CD14-positive monocyte (primary cell): ENCODE measurements at regions not wholly inside any gene's neighbourhood (a gene's known extent, or its start where the extent isn't known, plus 50 kb on each side); places are given as distances from the start of the nearest gene placed in this dataset.

Experiments
- DNase-seq, 3 donors: peaks; one replicate each; pipeline ENCODE4 v3.0.0-alpha.2; 2011 to 2022
- H2AFZ ChIP-seq: 2 replicates; pipeline ENCODE4 v1.6.0; 2012; ENCODE audit warnings: mild to moderate bottlenecking, low read depth, low read length, inconsistent platforms; ENCODE audit not compliant: insufficient read depth, poor library complexity, severe bottlenecking
- H3K27ac ChIP-seq, 2 donors: 1 replicate in 1 of 2; 2 replicates in 1 of 2; pipeline ENCODE4 v1.5.1; 2012 to 2013; ENCODE audit warnings: low read length in 2 of 2, control low read depth in 1 of 2, inconsistent platforms in 1 of 2, low read depth in 1 of 2, mild to moderate bottlenecking in 1 of 2
- H3K27me3 ChIP-seq, 2 donors: one replicate each; pipeline versions ENCODE4 v1.6.0 to v1.6.1; 2011 to 2013; ENCODE audit warnings: low read length in 2 of 2; ENCODE audit not compliant: control insufficient read depth in 2 of 2, insufficient read depth in 2 of 2
- H3K36me3 ChIP-seq, 2 donors: replicated peaks in 1 of 2; 1 replicate in 1 of 2; 2 replicates in 1 of 2; pipeline versions ENCODE4 v1.5.1 to v1.6.1; 2012 to 2013; ENCODE audit warnings: low read length in 2 of 2, control low read depth in 1 of 2, inconsistent platforms in 1 of 2, mild to moderate bottlenecking in 1 of 2; ENCODE audit not compliant: insufficient read depth in 2 of 2, control insufficient read depth in 1 of 2
- H3K4me1 ChIP-seq, 2 donors: 1 replicate in 1 of 2; 2 replicates in 1 of 2; pipeline versions ENCODE4 v1.5.1 to v1.6.1; 2012 to 2013; ENCODE audit warnings: low read length in 2 of 2, control low read depth in 1 of 2, inconsistent platforms in 1 of 2, mild to moderate bottlenecking in 1 of 2, moderate library complexity in 1 of 2; ENCODE audit not compliant: insufficient read depth in 2 of 2, control insufficient read depth in 1 of 2
- H3K4me2 ChIP-seq: replicated peaks from 2 replicates; pipeline ENCODE3; 2012; ENCODE audit warnings: low read length, moderate library complexity, mild to moderate bottlenecking; ENCODE audit not compliant: poor library complexity, severe bottlenecking; ENCODE audit errors: extremely low read depth
- H3K4me3 ChIP-seq, 3 experiments: fragments of 200-600 bp in 1 of 3; sonication (generic) in 1 of 3; replicated peaks in 1 of 3; 1 replicate in 2 of 3; 2 replicates in 1 of 3; pipeline ENCODE4 v1.5.1; 2011 to 2013; ENCODE audit warnings: low read length in 3 of 3, mild to moderate bottlenecking in 3 of 3, control low read depth in 2 of 3, low read depth in 2 of 3, inconsistent platforms in 1 of 3, moderate library complexity in 1 of 3
- H3K79me2 ChIP-seq: 2 replicates; pipeline ENCODE4 v1.6.0; 2012; ENCODE audit warnings: mild to moderate bottlenecking, control low read depth, inconsistent platforms, low read length, moderate library complexity; ENCODE audit not compliant: insufficient read depth
- H3K9ac ChIP-seq: 2 replicates; pipeline ENCODE4 v1.6.0; 2017; ENCODE audit warnings: low read length, mild to moderate bottlenecking; ENCODE audit not compliant: insufficient read depth, poor library complexity, severe bottlenecking
- H3K9me3 ChIP-seq, 2 donors: replicated peaks in 1 of 2; 1 replicate in 1 of 2; 2 replicates in 1 of 2; pipeline versions ENCODE4 v1.5.1 to v1.6.1; 2012 to 2013; ENCODE audit warnings: low read length in 2 of 2, control low read depth in 1 of 2; ENCODE audit not compliant: control insufficient read depth in 1 of 2, insufficient read depth in 1 of 2
- H4K20me1 ChIP-seq: 2 replicates; pipeline ENCODE4 v1.6.0; 2012; ENCODE audit warnings: mild to moderate bottlenecking, low read length, control low read depth, moderate library complexity; ENCODE audit not compliant: insufficient read depth
- H3K27ac Mint-ChIP-seq, 7 donors: one replicate each; pipeline ENCODE4 v1.8.0; 2020; ENCODE audit warnings: mild to moderate bottlenecking in 7 of 7, mixed read lengths in 7 of 7, moderate library complexity in 6 of 7, inconsistent platforms in 2 of 7
- H3K27me3 Mint-ChIP-seq, 3 donors: one replicate each; pipeline ENCODE4 v1.8.0; 2021 to 2022; ENCODE audit warnings: low read depth in 3 of 3, mild to moderate bottlenecking in 3 of 3, mixed read lengths in 3 of 3, moderate library complexity in 3 of 3, inconsistent platforms in 1 of 3
- H3K36me3 Mint-ChIP-seq, 2 donors: one replicate each; pipeline ENCODE4 v1.8.0; 2020; ENCODE audit warnings: mixed read lengths in 2 of 2, inconsistent platforms in 1 of 2, mild to moderate bottlenecking in 1 of 2
- H3K4me1 Mint-ChIP-seq: one replicate; pipeline ENCODE4 v1.8.0; 2020; ENCODE audit warnings: mild to moderate bottlenecking, mixed read lengths
- H3K4me3 Mint-ChIP-seq, 2 donors: one replicate each; pipeline ENCODE4 v1.8.0; 2020; ENCODE audit warnings: mild to moderate bottlenecking in 2 of 2, mixed read lengths in 2 of 2, moderate library complexity in 1 of 2
- H3K9me3 Mint-ChIP-seq, 7 donors: one replicate each; pipeline ENCODE4 v1.8.0; 2020 to 2022; ENCODE audit warnings: mixed read lengths in 7 of 7, mild to moderate bottlenecking in 6 of 7, moderate library complexity in 6 of 7, inconsistent platforms in 2 of 7
- CTCF ChIP-seq: fragments of 200-600 bp; IDR thresholded peaks from one replicate; pipeline ENCODE4 v1.8.0; 2022; ENCODE audit warnings: antibody characterized with exemption, mild to moderate bottlenecking
- WGBS: methylation state at CpG from one replicate; pipeline ENCODE4 v1.1.5; 2013; ENCODE audit warnings: missing lambda C conversion rate; ENCODE audit not compliant: insufficient coverage; 5-methylcytosine and 5-hydroxymethylcytosine counted together
- intact Hi-C, 2 donors: fragments of 100-400 bp; cut with micrococcal nuclease; formaldehyde crosslinking; loops; one replicate each; pipeline versions ENCODE4 v1.15.0 to v1.15.1; 2023

- no peaks in the 10 kb centered on the region for H3K27me3 ChIP-seq
- H2AFZ ChIP-seq: no peak overlapping the region
- no peak overlapping the region for H3K9ac ChIP-seq
- peaks cover 0 to 2% (median 0%) of the 10 kb centered on the region in 3 donors for H3K27me3 Mint-ChIP-seq
- no peaks in the 10 kb centered on the region for H3K79me2 ChIP-seq
- TF ChIP-seq CTCF: no peak
- no peak overlapping the region for H3K4me2 ChIP-seq
- H3K9me3 ChIP-seq: no peaks in the 10 kb centered on the region
- no peaks in the 10 kb centered on the region for H3K36me3 Mint-ChIP-seq
- H3K9me3 Mint-ChIP-seq: peaks cover 0 to 2% (median 0%) of the 10 kb centered on the region in 7 donors
- no peak overlapping the region for H3K4me3 ChIP-seq
- no peak overlapping the region for H3K27ac ChIP-seq
- no peaks in the 10 kb centered on the region for H4K20me1 ChIP-seq
- no peak for DNase-seq
- H3K4me3 Mint-ChIP-seq: no peak overlapping the region
- intact Hi-C loops: no loop called here
- peaks cover 2% of the 10 kb centered on the region for H3K4me1 Mint-ChIP-seq
- H3K27ac Mint-ChIP-seq: no peak overlapping the region
- no CpG with 5 or more reads among the region's 2 CpGs for WGBS
- no peaks in the 10 kb centered on the region for H3K36me3 ChIP-seq
- no peaks in the 10 kb centered on the region for H3K4me1 ChIP-seq
These were observed 72.5 kb upstream of the TAB3 start for GRCh38 chrX:30961387-30962174.

DNA sequence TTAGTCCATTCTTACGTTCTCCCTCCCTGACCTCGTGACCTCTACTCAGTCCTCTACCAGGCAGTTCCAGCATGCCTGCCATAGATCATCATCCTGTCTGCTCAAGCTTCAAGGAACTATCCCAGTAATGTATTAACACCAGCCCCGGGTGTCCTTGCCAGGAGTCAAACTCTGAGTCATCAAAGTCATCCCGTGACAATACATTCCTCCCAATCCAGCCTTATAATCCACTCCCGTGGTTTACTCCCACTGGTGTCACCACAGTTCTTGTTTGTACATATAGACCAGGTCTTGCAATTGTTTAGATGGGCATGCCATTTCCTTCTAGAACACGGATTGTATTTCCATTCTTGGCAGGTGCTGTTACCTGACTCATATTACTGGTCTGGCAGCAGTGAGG is 68.7 kb upstream of the TAB3 start:
- Histone ChIP-seq H3K36me3 (no peaks in the 10 kb centered on the region), H2AFZ (no peak overlapping the region), H3K4me2 (no peak overlapping the region), H3K79me2 (no peaks in the 10 kb centered on the region), H3K27me3 (no peaks in the 10 kb centered on the region), H3K27ac (no peak overlapping the region), H3K4me1 (no peaks in the 10 kb centered on the region), H3K4me3 (no peak overlapping the region), H3K9me3 (no peaks in the 10 kb centered on the region), H4K20me1 (no peaks in the 10 kb centered on the region), H3K9ac (no peak overlapping the region)
- peaks cover 0 to 2% (median 0%) of the 10 kb centered on the region in 7 donors for H3K9me3 Mint-ChIP-seq
- H3K36me3 Mint-ChIP-seq: no peaks in the 10 kb centered on the region
- no peak for TF ChIP-seq CTCF
- no peak overlapping the region for H3K27ac Mint-ChIP-seq
- WGBS: 100% methylated on average over 1 of the region's 6 CpGs
- H3K4me3 Mint-ChIP-seq: no peak overlapping the region
- peaks cover 0 to 2% (median 0%) of the 10 kb centered on the region in 3 donors for H3K27me3 Mint-ChIP-seq
- intact Hi-C loops: no loop called here
- H3K4me1 Mint-ChIP-seq: peaks cover 2% of the 10 kb centered on the region
- no peak for DNase-seq
